LNCaP clone FGC (cell line): ENCODE measurements at regions not wholly inside any gene's neighbourhood (a gene's known extent, or its start where the extent isn't known, plus 50 kb on each side); places are given as distances from the start of the nearest gene placed in this dataset.
"Not testable (repeated sequence)": the region's sequence is repeated elsewhere in the genome, so short reads cannot be mapped to it uniquely, and the experiment has no call there.

Source experiments
- DNase-seq: peaks from one replicate; pipeline ENCODE4 v3.0.0-alpha.2; 2011; ENCODE audit warnings: low read depth
- H3K4me3 ChIP-seq: 2 replicates; pipeline ENCODE4 v1.5.1; 2011; ENCODE audit warnings: mild to moderate bottlenecking, low read depth, low read length, control low read depth
- TF ChIP-seq, protein P1 (sequence below): IDR thresholded peaks from 2 replicates; pipeline ENCODE4 v1.5.1; 2012; ENCODE audit warnings: mild to moderate bottlenecking; ENCODE audit not compliant: control insufficient read depth, insufficient read depth; ENCODE audit errors: extremely low read depth

DNA sequence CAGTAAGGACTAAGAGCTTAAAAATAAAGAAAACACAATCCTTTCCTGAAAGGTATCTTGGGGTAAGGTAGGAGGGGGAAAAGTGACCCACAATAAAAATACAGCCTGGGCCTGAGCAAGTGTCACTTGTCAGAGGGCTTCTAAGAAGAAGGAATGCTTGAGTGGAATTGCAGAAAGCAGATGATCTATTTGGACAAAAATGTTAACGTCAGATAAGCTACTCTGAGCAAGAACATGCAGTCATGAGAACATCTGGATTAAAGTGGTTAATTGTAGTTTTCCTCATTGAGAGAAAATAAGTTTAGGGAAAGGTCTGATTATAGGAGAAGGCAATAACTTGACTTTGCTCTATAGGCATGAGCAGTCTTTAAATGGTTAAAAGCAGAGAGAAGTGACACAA, 581.9 kb downstream of the HTR1B start:
- DNase-seq, result no peak
- TF ChIP-seq, protein P1, sequence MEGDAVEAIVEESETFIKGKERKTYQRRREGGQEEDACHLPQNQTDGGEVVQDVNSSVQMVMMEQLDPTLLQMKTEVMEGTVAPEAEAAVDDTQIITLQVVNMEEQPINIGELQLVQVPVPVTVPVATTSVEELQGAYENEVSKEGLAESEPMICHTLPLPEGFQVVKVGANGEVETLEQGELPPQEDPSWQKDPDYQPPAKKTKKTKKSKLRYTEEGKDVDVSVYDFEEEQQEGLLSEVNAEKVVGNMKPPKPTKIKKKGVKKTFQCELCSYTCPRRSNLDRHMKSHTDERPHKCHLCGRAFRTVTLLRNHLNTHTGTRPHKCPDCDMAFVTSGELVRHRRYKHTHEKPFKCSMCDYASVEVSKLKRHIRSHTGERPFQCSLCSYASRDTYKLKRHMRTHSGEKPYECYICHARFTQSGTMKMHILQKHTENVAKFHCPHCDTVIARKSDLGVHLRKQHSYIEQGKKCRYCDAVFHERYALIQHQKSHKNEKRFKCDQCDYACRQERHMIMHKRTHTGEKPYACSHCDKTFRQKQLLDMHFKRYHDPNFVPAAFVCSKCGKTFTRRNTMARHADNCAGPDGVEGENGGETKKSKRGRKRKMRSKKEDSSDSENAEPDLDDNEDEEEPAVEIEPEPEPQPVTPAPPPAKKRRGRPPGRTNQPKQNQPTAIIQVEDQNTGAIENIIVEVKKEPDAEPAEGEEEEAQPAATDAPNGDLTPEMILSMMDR, result no peak
- H3K4me3 ChIP-seq, result no peak overlapping the region

DNA sequence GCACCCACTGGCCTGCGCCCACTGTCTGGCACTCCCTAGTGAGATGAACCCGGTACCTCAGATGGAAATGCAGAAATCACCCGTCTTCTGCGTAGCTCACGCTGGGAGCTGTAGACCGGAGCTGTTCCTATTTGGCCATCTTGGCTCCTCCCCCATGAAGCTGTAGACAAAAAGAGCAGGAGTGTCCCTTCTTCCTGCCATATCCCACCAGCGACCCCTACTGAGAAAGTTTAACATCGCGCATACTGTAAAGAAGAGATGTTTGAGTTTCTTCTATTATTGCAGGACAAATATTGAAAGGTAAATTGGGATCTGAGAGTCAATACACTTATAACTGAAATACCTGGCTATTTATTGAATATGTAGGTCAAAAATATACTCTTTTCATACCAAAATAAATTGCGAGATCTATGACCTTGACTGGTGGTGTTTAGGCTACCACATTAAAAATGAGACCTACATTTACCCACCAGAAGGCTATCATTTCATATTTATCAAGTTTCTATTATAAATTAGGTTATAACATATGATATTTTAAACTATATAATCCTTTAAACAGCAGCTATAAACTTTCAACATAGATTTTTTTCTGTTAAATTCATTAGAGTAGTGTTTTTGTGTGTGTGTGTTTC, 586.3 kb downstream of the HTR1B start:
- DNase-seq, result peak; percentile 81
- no peak overlapping the region for H3K4me3 ChIP-seq

DNA sequence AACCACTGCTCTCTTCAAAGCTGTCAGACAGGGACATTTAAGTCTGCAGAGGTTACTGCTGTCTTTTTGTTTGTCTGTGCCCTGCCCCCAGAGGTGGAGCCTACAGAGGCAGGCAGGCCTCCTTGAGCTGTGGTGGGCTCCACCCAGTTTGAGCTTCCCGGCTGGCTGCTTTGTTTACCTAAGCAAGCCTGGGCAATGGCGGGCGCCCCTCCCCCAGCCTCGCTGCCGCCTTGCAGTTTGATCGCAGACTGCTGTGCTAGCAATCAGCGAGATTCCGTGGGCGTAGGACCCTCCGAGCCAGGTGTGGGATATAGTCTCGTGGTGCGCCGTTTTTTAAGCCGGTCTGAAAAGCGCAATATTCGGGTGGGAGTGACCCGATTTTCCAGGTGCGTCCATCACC, 586.9 kb downstream of the HTR1B start:
- H3K4me3 ChIP-seq, result 0 out of 2 replicates have a peak overlapping the region, but pooled peaks have one; percentile 23
- DNase-seq, result not testable (repeated sequence)

More for the DNA sequence above, 586.3 kb downstream of the HTR1B start:
- TF ChIP-seq, protein P1, result peak; percentile 83

DNA sequence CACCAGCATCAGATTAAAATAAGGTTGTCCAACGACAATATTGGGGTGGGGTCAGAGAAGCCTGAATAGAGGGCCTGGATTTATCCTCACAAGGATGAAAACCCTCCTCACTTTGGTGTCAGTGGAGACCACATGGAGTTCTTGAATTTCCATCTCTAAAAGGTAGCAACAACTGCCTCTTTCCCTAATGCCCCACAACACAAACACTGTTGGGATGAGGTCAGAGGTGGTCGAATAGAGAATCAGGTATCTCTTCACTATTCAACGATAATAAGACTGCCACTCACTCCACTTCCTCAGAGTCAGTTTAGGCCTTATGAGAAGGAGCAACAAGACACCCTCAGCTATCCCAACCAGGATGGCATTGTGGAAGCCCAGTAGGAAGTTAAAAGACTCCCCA, 596.1 kb downstream of the HTR1B start:
- DNase-seq, result no peak
- TF ChIP-seq, protein P1, result no peak

GRCh38 chr6:76866091-76866915, 597.0 kb downstream of the HTR1B start:
- peak; percentile 96 for DNase-seq
- no peak overlapping the region for H3K4me3 ChIP-seq
- TF ChIP-seq, protein P1, result no peak

More for the DNA sequence above, 596.1 kb downstream of the HTR1B start:
- no peak overlapping the region for H3K4me3 ChIP-seq

DNA sequence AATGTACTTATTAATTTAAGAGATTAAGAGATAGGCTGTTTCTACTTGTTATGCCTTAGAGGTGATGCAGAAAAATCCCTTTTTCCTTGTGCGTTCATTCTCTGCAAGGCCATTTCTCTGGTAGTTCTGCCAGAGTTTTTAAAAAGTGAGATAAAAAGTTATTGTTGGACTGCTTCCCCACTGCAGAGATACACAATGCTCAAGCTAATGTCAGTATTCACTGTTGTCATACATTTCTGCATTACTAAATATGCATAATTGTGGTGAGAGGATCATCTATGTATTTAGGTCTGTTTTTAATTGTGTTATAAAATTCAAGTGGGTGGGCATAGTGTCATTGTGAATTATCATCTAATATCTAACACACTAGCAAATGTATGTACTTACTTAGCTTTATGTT, 600.4 kb downstream of the HTR1B start:
- no peak overlapping the region for H3K4me3 ChIP-seq
- no peak for DNase-seq

GRCh38 chr6:76861403-76861802, 601.9 kb downstream of the HTR1B start:
- no peak overlapping the region for H3K4me3 ChIP-seq
- TF ChIP-seq, protein P1, result peak; percentile 32
- peak; percentile 7 for DNase-seq

More for the DNA sequence above, 600.4 kb downstream of the HTR1B start:
- TF ChIP-seq, protein P1, result no peak
